Endothelial cell (in vitro differentiated cells): ENCODE measurements at regions not wholly inside any gene's neighbourhood (a gene's known extent, or its start where the extent isn't known, plus 50 kb on each side); places are given as distances from the start of the nearest gene placed in this dataset.

Experiments used
- DNase-seq: peaks from one replicate; pipeline ENCODE4 v3.0.0; 2021; ENCODE audit warnings: low spot score
- H3K27ac Mint-ChIP-seq: one replicate; pipeline ENCODE4 v1.8.0; 2021; ENCODE audit warnings: mixed read lengths, inconsistent platforms; ENCODE audit not compliant: unreplicated experiment
- H3K27me3 Mint-ChIP-seq: one replicate; pipeline ENCODE4 v1.8.0; 2021; ENCODE audit warnings: mild to moderate bottlenecking, moderate library complexity, mixed read lengths, inconsistent platforms; ENCODE audit not compliant: unreplicated experiment
- H3K36me3 Mint-ChIP-seq: one replicate; pipeline ENCODE4 v1.8.0; 2021; ENCODE audit warnings: mild to moderate bottlenecking, low read depth, mixed read lengths, inconsistent platforms; ENCODE audit not compliant: unreplicated experiment
- H3K4me1 Mint-ChIP-seq: one replicate; pipeline ENCODE4 v1.8.0; 2021; ENCODE audit warnings: mild to moderate bottlenecking, mixed read lengths, inconsistent platforms; ENCODE audit not compliant: unreplicated experiment
- H3K4me3 Mint-ChIP-seq: one replicate; pipeline ENCODE4 v1.8.0; 2021; ENCODE audit warnings: mild to moderate bottlenecking, mixed read lengths, inconsistent platforms; ENCODE audit not compliant: unreplicated experiment
- H3K9me3 Mint-ChIP-seq: one replicate; pipeline ENCODE4 v1.8.0; 2021; ENCODE audit warnings: mixed read lengths, inconsistent platforms; ENCODE audit not compliant: unreplicated experiment
- CTCF ChIP-seq: fragments of 200-600 bp; sonication (generic); IDR thresholded peaks from one replicate; pipeline ENCODE4 v1.5.0; 2021; ENCODE audit warnings: antibody characterized with exemption; ENCODE audit not compliant: unreplicated experiment

GRCh38 chr22:47783433-47784366 is 1021.2 kb downstream of the TBC1D22A start:
- no peaks in the 10 kb centered on the region for H3K36me3 Mint-ChIP-seq
- peaks cover 5% of the 10 kb centered on the region for H3K4me1 Mint-ChIP-seq
- H3K9me3 Mint-ChIP-seq: peaks cover 27% of the 10 kb centered on the region
- H3K27me3 Mint-ChIP-seq: peaks cover 17% of the 10 kb centered on the region
- H3K27ac Mint-ChIP-seq: no peak overlapping the region
- no peak for TF ChIP-seq CTCF
- no peak overlapping the region for H3K4me3 Mint-ChIP-seq
- no peak for DNase-seq

- Mint-ChIP-seq H3K4me1 (no peaks in the 10 kb centered on the region), H3K4me3 (no peak overlapping the region), H3K36me3 (no peaks in the 10 kb centered on the region), H3K27me3 (peaks cover 17% of the 10 kb centered on the region), H3K27ac (no peak overlapping the region), H3K9me3 (peaks cover 27% of the 10 kb centered on the region)
- TF ChIP-seq CTCF: no peak
- no peak for DNase-seq
Observed at GRCh38 chr22:47782328-47783075, 1020.1 kb downstream of the TBC1D22A start.

- no peaks in the 10 kb centered on the region for H3K36me3 Mint-ChIP-seq
- H3K27ac Mint-ChIP-seq: no peak overlapping the region
- peaks cover 27% of the 10 kb centered on the region for H3K9me3 Mint-ChIP-seq
- H3K4me1 Mint-ChIP-seq: no peaks in the 10 kb centered on the region
- TF ChIP-seq CTCF: no peak
- peaks cover 17% of the 10 kb centered on the region for H3K27me3 Mint-ChIP-seq
- DNase-seq: no peak
- peak overlapping the region; percentile 17 for H3K4me3 Mint-ChIP-seq
Observed at GRCh38 chr22:47781427-47782111, 1019.1 kb downstream of the TBC1D22A start.

GRCh38 chr22:47781024-47781423 is 1018.6 kb downstream of the TBC1D22A start:
- no peak overlapping the region for H3K27ac Mint-ChIP-seq
- TF ChIP-seq CTCF: no peak
- no peaks in the 10 kb centered on the region for H3K4me1 Mint-ChIP-seq
- no peak overlapping the region for H3K4me3 Mint-ChIP-seq
- H3K9me3 Mint-ChIP-seq: peaks cover 26% of the 10 kb centered on the region
- no peak for DNase-seq
- peaks cover 17% of the 10 kb centered on the region for H3K27me3 Mint-ChIP-seq
- no peaks in the 10 kb centered on the region for H3K36me3 Mint-ChIP-seq
